HG02610 (cell line): ENCODE measurements at regions not wholly inside any gene's neighbourhood (a gene's known extent, or its start where the extent isn't known, plus 50 kb on each side); places are given as distances from the start of the nearest gene placed in this dataset.
"Not testable (repeated sequence)": the region's sequence is repeated elsewhere in the genome, so short reads cannot be mapped to it uniquely, and the experiment has no call there.

ENCODE experiments used
- ATAC-seq: cut with Tn5 transposase; IDR thresholded peaks from one replicate; pipeline ENCODE4 v1.9.1; 2021; ENCODE audit warnings: mild to moderate bottlenecking, moderate library complexity; ENCODE audit not compliant: unreplicated experiment

- ATAC-seq = no peak
These were observed 233.4 kb downstream of the CD109 start for GRCh38 chr6:73929405-73929804.

GRCh38 chr6:73927421-73927820 lies 231.4 kb downstream of the CD109 start:
- ATAC-seq = no peak

- not testable (repeated sequence) for ATAC-seq
These were observed 229.7 kb downstream of the CD109 start for GRCh38 chr6:73925703-73926102.

- ATAC-seq = no peak
These were observed 228.0 kb downstream of the CD109 start for GRCh38 chr6:73923905-73924485.

- no peak for ATAC-seq
These were observed 207.2 kb downstream of the CD109 start for GRCh38 chr6:73903155-73903554.

GRCh38 chr6:73901986-73902385 lies 206.0 kb downstream of the CD109 start:
- no peak for ATAC-seq

GRCh38 chr6:73901311-73901710 lies 205.3 kb downstream of the CD109 start:
- no peak for ATAC-seq

- no peak for ATAC-seq
These were observed 202.6 kb downstream of the CD109 start for GRCh38 chr6:73898599-73898998.

- ATAC-seq = no peak
These were observed 197.7 kb downstream of the CD109 start for GRCh38 chr6:73893696-73894095.

GRCh38 chr6:73888050-73888449 lies 192.0 kb downstream of the CD109 start:
- ATAC-seq = no peak

GRCh38 chr6:73885393-73885792 lies 189.4 kb downstream of the CD109 start:
- no peak for ATAC-seq

- no peak for ATAC-seq
These were observed 188.5 kb downstream of the CD109 start for GRCh38 chr6:73884540-73884939.

GRCh38 chr6:73879501-73880293 lies 183.7 kb downstream of the CD109 start:
- ATAC-seq = no peak

- no peak for ATAC-seq
These were observed 182.4 kb downstream of the CD109 start for GRCh38 chr6:73878403-73878802.
